Keratinocyte (primary cell): ENCODE measurements at regions not wholly inside any gene's neighbourhood (a gene's known extent, or its start where the extent isn't known, plus 50 kb on each side); places are given as distances from the start of the nearest gene placed in this dataset.

Experiments
- CTCF ChIP-seq, 3 experiments: IDR thresholded peaks in 1 of 3; conservative IDR thresholded peaks in 1 of 3; optimal IDR thresholded peaks in 1 of 3; 2 replicates in 2 of 3; 3 replicates in 1 of 3; pipeline versions ENCODE3 to v1.5.1; 2011; ENCODE audit warnings: low read length in 3 of 3, mild to moderate bottlenecking in 3 of 3, moderate library complexity in 2 of 3, control low read depth in 1 of 3, inconsistent platforms in 1 of 3; ENCODE audit not compliant: insufficient read depth in 2 of 3; ENCODE audit errors: extremely low read depth in 1 of 3
- EZH2 ChIP-seq: IDR thresholded peaks from one replicate; pipeline ENCODE4 v1.6.1; 2012; ENCODE audit warnings: inconsistent platforms, mild to moderate bottlenecking, low read length, moderate library complexity

- no peak for TF ChIP-seq CTCF (optimal IDR thresholded peaks at IDR 0.05 in 1 of 3, IDR thresholded peaks at IDR 0.05 in 1 of 3, conservative IDR thresholded peaks at IDR 0.05 in 1 of 3; ENCODE audit: extremely low read depth in 1 of 3, insufficient read depth in 2 of 3, low read length in 3 of 3)
- no peak for TF ChIP-seq EZH2
Measured at GRCh38 chrX:25762656-25763055, 375.5 kb upstream of the MAGEB18 start.
